Ecto neural progenitor cell (in vitro differentiated cells): ENCODE measurements at regions not wholly inside any gene's neighbourhood (a gene's known extent, or its start where the extent isn't known, plus 50 kb on each side); places are given as distances from the start of the nearest gene placed in this dataset.
A peak's percentile ranks its signal among the peaks of the same experiment; 100 is the strongest.
"Not testable (repeated sequence)": the region's sequence is repeated elsewhere in the genome, so short reads cannot be mapped to it uniquely, and the experiment has no call there.

ENCODE experiments used
- DNase-seq: peaks from one replicate; pipeline ENCODE4 v3.0.0-alpha.2; 2018; ENCODE audit warnings: low spot score

DNA sequence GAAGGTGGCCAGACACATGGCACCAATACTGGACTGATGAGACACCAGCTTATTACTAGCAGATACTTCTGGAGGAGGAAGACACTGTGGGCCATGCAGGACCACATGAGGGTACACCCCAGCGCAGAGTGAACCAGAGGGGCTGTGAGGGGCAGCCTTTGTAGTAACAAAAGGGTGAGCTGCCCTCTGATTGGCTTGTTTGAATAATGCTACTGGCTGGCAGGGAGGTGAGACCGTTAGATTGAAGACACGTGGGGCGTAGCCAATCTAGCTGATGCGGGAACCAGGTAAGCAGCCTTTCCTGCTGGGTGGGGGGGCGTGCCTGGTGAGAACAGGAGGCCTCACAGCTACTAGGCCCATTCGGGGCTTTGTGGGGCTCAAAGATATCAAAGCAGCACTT lies 102.8 kb upstream of the SEC14L1 start:
- DNase-seq: no peak

DNA sequence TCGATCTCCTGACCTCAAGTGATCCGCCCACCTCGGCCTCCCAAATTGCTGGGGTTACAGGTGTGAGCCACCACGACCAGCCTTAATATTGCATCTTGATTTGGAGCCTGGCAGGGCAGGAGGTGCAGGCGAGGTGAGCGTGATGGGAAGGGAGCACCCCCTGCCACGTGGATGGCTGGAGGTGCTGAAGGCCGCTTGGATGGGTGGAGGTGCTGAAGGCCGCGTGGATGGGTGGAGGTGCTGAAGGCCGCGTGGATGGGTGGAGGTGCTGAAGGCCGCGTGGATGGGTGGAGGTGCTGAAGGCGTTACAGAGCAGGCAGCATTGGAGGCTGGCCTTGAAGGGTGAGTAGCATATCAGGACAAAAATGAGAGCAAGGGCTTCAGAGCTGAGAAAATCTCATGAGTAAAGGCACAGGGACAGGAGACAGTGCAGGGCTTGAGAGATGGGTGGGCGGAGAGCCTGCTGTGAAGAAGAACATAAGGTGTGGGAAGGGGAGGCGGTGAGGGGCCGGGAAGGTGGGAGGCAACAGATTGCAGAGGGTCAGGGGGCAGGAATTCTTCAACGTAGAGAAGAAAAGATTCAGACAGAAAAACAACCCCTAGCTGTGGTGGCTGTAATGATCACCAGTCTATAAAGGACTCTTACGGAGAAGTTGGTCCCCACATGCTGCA lies 101.7 kb upstream of the SEC14L1 start:
- DNase-seq: no peak

DNA sequence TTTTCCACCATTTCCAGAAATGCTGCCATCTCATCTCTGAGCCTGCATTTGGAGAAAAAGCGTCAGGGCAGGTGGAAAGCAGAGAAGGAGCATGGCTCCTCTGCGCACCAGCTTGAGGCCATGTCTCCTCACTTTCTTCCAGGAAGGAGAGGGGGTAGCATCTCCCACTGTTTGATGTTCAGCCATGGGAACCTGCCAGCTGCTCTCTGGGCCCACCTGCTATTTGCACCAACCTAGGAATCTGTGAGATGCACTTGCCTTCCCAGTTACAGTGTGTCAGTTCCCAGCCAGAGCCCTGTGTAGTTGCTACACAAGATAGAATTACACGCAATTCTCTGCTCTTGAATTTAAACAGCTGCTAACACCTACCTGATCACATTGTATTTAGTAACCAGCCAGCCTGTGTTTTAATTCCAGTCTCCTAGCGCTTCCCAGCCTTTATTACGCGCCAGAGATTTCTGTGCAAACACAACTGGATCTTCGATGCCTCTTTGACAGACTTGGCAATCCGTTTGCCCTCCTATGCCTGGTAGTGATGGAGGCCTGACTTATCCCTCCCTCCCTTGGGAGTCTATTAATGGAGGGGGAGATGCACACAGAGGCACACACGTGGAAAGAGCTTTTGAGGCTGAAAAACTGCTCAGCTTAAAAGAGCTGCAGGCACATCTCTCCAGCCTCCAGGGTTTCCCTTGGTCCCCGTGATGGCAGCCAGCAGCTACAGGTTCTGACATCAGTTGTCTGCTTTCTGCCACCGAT lies 98.1 kb upstream of the SEC14L1 start:
- no peak for DNase-seq

DNA sequence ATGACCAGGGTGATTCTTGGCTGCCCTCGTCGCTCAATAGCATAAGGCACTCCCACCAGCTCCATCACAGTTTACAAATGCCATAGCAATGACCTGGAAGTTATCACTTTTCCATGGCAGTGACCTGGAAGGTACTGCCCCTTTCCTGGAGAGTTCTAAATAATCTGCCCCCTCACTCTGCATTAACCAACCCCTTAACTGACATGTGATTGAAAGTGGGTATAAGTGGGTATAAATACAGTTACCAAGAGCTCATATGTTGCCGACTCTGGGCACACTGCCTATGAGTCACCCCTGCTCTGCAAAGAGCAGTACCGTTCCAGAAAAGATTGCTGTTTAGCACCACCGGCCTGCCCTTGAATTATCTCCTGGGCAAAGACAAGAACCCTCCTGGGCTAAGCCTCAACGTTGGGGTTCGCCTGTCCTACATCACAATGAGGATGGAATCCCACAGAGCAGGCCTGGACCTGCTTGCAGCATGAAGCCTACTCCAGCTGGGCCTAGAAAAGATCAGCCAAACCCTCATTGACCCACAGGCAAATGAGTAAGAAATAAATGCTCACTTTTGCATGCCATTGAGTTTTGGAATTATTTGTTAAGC lies 95.2 kb upstream of the SEC14L1 start:
- no peak for DNase-seq

DNA sequence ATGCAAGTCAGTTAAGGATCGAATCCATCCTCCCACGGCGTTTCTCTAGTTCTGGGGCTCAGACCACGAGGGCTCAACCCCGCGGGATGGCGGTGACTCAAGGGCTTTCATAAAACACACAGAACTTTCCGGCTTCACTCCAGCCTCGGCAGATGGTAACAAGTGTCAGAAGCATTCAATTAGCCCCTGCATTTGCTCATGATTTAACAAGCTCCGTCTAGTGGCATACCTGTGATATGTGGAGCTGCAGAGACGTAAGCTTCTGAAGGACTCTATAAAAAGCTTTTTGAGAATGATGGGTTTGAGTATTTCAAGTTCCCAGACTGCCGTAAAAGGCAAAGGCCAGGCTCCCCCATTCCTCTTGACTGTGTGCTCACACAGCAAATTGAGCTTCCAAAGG lies 91.3 kb upstream of the SEC14L1 start:
- no peak for DNase-seq

DNA sequence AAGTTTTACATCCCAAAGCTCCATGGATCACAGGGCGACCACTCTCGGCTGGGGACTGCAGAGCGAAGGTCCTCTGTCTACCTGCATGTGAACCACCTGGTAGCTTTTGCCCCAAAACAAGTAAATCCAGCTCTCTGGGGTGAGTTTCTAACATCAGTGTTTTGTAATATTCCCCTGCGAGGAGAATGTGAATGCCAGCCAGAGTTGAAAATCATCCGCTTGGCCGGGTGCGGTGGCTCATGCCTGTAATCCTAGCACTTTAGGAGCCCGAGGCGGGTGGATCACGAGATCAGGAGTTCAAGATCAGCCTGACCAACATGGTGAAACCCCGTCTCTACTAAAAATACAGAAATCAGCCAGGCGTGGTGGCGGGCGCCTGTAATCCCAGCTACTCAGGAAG lies 89.9 kb upstream of the SEC14L1 start:
- DNase-seq: not testable (repeated sequence)

DNA sequence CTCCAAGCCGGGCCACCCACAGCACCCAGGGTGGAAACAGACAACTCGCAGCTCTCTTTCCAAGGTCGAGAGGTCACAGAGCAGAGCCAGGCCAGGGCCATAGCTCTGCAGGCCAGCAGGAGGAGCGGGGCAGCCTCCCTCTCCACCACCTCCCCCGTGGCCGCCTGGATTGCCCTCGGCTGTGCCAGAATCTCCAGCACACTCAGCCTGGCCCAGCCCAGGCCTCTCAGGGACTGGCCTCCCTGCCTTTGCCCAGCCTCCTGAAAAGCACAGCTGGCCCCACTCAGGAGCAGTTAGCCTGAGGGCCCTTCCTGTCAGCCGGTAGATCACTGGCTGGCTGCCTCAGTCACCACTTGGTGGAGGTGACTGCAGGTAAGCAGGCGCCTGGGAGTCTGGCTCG lies 85.8 kb upstream of the SEC14L1 start:
- DNase-seq: peak; percentile 68

DNA sequence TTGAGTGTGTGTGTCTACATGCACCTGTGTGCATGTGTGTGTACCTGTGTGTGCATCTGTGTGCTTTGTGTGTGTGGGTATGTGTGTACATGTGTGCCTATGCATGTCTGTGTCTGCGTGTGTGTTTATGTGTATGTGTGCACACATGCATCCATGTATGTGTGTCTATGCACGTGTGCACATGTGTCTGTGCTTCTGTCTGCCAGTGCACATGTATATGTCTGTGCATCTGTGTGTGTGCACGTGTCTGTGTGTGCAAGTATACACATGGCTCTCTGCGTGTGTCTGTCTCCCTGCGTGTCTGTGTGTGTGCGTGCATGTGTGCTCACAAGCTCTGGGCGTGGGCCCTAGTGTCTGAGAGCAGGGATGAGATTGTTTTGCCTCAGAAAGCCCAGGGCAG lies 85.3 kb upstream of the SEC14L1 start:
- DNase-seq: no peak

DNA sequence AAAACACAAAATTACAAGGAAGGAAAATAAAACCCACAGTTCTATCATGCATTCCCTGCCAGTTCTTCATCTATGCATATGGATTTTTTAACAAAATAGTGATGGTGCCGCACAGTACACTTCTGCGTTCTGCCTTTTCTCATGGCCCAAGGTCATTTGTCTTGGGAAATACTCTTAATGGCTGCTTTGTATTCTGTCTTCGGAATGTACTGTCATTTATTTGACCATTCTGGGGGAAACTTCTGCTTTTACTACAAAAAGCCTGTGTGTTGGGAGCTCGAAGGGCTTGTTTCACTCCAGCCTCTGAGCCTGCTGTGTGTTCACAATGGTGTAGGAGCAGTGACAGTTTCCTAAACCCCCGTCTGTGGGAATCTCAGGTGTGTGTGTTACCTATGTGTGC lies 82.8 kb upstream of the SEC14L1 start:
- no peak for DNase-seq

DNA sequence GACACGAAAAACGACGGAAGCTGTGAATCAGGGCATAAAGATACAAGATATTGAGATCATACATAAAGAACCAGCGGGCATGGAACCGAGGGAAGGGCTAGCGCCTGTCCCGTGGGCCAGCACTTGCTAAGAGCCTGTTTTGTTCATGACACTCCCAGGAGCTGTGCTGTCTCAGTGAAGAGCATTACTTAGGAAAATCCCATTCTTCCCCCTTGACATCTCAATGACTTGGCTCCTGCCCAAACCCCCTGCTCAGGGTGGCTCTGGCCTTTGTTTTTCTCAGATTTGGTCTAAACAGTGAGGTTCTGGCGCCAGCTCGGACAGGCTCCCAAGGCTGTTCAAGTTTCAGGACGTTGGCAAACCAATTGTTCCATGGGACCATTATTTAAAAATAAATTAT lies 79.1 kb upstream of the SEC14L1 start:
- DNase-seq: no peak

DNA sequence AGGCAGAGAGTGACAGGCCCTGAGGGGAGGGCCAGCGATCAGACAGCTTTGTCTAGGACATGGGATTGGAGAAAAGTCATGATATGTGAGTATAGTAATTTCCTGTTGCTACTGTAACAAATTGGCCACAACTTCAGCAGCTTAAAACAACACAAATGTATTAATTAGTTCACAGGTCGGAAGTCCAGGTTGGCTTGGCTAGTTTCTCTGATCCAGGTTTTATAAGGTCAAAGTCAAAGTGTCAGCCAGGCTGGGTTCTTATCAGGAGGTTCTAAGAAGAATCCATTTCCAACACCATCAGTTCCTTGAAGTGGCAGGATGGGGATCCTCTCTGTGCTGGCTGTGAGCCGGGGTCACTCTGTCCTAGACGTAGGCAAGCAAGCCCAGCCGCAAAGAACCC lies 76.2 kb upstream of the SEC14L1 start:
- DNase-seq: no peak

DNA sequence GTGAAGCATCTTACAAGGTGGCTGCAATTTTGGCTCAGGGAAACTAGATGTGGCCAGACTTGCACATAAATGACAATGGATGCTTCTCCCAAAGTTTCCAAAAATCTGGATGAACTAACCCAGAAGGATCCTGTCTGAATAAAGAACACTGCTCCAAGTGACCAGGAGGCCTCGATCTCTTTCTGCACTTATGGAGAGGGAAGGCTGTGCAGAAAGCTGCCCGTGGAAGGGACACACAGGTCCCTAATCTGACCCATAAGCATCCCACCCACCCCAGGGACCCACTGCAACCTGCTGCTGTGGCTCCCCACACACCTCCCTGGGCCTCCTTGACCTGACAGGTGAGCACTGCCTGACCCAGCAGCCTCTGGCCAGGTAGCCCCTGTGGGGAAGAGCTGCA lies 74.6 kb upstream of the SEC14L1 start:
- DNase-seq: no peak

DNA sequence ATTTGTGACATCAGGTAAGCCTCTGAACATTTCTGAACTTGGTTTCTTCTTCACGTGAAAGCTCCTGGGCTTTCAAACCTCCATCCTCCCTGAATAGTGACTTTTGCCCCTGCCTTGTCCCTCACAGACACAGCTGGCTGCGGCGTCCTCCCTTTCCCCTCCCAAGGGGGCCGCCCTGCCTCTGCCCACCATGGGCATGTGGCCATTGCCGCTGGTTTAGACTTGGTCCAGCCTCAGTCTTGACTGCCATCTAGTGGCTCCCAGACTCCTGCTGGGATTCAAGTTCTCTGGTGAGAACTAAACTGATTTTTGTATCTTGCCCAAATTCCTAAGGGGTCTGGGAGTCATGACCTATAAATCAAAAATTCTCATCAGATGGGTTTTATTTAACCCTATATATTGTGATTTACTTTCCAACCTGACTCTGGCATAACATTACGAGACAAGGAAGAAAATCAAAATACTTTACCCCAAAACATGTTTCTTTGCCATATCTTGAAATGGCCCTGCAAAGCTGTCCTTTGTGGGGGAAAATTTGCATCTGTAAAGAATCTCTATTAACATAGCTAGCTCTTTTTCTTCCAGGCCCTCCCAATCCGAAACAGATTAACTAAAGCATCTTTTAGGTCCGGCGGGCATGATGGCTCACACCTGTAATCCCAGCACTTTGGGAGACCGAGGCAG lies 73.9 kb upstream of the SEC14L1 start:
- DNase-seq: peak; percentile 82

DNA sequence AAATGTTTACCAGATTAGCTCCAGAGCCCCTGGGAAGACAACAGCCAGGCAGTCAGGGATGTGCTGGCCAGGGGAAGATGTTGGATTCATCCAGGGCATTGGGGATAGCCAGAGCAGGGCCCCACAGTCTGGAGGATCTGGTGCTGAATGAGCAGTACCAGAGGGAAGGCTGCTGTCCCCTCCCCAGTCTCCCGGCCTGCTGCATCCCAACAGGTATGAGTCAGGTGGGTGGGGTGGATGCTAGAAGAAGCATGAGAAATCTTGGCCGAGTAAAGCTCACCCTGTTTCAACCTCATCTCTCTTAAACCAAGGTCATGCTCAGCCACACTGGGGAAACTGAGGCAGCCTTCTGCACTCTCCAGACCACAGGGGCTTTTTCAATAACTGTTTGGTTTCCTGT lies 71.9 kb upstream of the SEC14L1 start:
- no peak for DNase-seq

DNA sequence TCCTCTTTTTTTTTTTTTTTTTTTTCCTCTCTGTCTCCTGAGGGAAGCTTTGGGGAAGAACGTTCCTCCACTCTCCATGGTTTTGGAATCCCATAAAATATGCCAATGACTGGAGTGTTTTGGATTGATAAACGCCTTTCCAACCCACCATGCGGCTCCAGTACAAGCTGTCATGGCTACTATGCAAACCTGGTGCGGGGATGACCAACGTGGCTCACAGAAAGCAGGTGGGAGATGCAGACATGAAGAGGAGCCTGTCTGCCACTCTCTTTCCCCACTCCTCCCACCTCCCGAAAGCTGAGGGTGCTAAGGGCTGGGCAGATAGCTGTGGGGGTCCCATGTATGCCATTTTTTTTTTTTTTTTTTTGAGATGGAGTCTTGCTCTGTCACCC lies 69.9 kb upstream of the SEC14L1 start:
- no peak for DNase-seq

DNA sequence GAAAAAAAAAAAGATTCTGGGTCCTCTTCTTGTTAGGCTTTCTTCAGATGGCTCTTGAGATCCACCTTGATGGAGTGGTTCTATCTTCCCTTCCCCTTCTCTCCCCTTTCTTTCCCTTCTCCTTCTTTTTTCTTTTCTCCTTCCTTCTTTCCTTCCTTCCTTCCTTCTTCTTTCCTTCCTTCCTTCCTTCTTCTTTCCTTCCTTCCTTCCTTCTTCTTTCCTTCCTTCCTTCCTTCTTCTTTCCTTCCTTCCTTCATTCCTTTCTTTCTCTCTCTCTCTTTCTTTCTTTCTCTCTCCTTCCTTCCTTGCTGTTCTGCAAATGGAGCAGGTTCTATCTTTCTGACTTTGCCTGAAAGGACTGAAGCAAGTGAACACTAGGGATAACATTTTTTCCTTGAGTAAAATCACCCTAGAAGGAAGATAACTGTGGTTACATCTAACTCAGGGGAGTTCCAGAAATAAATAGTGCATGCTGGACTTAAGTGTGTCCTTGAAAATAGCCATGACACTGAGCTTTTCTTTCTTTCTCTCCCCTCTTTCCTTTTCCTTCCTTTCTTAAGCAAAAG lies 68.8 kb upstream of the SEC14L1 start:
- DNase-seq: no peak

DNA sequence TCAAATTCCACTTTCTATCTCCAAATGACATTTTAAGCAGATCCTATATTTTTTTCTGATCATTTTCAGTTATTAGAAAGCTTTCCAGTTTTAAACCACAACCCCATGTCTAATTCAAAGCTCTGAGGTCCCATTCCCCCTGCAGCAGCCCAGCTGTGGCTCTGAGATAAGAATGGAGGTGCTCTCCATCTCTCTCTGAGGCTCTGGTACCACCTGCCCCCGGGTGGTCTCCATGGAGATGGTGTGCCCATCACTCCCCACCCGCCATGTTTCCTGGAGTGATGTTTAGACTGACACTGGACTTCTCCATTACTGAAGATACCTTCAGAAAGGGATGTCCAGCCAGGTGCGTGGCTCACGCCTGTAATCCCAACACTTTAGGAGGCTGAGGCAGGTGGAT lies 68.1 kb upstream of the SEC14L1 start:
- no peak for DNase-seq

DNA sequence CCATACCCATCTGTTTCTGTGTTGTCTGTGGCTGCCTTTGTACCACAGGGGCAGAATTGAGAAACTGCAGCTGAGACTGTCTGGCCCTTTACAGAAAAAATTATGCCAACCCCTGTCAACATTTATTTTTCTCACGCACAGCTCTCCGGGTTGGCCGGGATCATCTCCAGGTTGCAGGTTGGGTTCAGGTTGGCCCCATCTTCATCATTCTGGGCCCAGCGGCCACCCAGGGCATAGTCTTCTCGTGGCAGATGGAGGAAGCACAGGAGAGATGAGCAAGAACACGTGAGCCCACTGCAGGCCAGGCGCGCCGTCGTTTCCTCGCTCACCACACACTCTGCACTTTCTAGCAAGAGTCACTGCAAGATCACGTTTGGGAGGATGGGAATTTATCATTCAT lies 66.1 kb upstream of the SEC14L1 start:
- no peak for DNase-seq

DNA sequence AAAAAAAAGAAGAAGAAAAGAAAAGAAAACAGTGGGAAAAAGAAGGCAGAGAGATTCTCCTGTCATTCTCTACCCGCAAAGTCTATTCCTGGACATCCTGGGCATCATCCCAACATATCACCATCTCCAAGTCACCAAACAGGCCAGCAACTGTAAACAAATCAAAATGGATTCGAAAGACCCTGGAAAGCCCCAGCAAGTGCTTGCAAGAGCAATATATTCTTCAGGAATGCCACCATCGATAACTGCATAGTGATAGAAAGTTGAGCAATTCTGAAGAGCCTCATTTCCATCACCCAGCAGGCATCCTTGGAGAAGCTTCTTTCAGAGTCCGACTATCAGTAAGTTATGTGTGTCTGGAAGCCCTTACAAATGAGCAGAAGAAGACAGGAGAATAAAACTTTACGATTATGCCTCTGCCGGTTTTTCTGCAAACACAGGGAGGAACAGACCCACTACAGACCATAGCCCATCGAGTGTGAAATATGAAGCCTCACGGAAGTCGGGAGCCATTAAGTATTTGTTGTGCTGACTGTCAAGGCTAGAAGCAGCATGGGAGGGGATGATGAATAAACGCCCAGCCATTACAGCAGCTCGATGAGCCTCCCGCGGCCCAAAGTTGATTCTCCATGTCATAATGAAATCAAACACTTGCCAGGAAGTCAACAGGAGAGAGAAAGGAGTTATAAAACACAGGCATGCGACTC lies 64.5 kb upstream of the SEC14L1 start:
- DNase-seq: no peak

DNA sequence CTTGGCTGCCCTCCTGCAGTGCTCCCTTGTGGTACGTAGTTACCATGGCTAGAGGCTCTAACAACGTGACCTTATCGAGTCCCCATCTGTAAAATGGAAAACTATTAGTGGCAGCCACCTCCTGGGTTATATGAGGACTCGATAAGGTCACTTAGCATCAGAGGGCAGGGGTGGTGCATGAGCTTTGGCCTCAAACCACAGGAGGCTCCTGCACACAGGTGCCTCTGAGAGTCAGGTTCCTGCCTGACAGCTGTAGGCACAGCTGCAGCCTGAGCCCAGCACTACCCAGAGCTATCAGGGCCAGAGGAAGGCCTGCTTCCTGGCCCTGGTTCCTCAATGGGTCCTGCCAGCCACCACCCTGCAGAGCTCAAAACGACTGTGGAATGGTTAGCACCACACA lies 57.2 kb upstream of the SEC14L1 start:
- no peak for DNase-seq

DNA sequence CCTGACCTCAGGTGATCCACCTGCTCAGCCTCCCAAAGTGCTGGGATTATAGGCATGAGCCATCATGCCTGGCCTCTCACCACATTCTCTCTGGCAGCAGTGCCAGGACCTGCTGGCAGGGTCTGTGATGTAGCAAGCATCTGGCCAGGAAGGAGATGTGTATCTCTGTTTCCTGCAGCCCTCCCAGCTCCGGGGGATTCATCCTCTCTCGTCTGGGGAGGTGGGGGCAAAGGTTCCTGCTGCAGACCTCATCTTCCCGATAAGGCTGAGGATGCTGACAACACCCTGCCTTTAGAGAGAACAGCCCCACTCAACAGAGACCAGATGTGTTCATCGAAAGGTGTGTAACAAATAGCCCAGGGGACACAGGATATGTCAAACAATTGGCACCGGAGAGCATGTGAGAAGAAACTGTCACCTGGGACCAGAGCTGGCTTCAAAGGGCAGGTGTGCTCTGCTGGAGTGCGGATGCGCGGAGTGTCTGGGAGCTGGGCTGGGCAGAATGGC lies 54.8 kb upstream of the SEC14L1 start:
- DNase-seq: no peak
